Mesothelial cell of epicardium (in vitro differentiated cells): ENCODE measurements at regions not wholly inside any gene's neighbourhood (a gene's known extent, or its start where the extent isn't known, plus 50 kb on each side); places are given as distances from the start of the nearest gene placed in this dataset.
"Not testable (repeated sequence)": the region's sequence is repeated elsewhere in the genome, so short reads cannot be mapped to it uniquely, and the experiment has no call there.

Experiments
- DNase-seq, 2 experiments: peaks; one replicate each; pipeline ENCODE4 v3.0.0; 2021; ENCODE audit warnings: low spot score in 2 of 2; ENCODE audit not compliant: unreplicated experiment in 2 of 2
- H3K27ac Mint-ChIP-seq: 2 replicates; pipeline ENCODE4 v1.8.0; 2021; ENCODE audit warnings: mixed read lengths
- H3K27me3 Mint-ChIP-seq: 2 replicates; pipeline ENCODE4 v1.8.0; 2021; ENCODE audit warnings: low read depth, mixed read lengths
- H3K36me3 Mint-ChIP-seq: 2 replicates; pipeline ENCODE4 v1.8.0; 2021; ENCODE audit warnings: mixed read lengths
- H3K4me1 Mint-ChIP-seq: 2 replicates; pipeline ENCODE4 v1.8.0; 2021; ENCODE audit warnings: mixed read lengths
- H3K4me3 Mint-ChIP-seq: 2 replicates; pipeline ENCODE4 v1.8.0; 2021; ENCODE audit warnings: mild to moderate bottlenecking, moderate library complexity, mixed read lengths
- H3K9me3 Mint-ChIP-seq: 2 replicates; pipeline ENCODE4 v1.8.0; 2021; ENCODE audit warnings: mixed read lengths
- TF ChIP-seq, protein P1 (sequence below): fragments of 200-600 bp; sonication (generic); IDR thresholded peaks from one replicate; pipeline ENCODE4 v1.5.0; 2021; ENCODE audit warnings: antibody characterized with exemption; ENCODE audit not compliant: unreplicated experiment

DNA sequence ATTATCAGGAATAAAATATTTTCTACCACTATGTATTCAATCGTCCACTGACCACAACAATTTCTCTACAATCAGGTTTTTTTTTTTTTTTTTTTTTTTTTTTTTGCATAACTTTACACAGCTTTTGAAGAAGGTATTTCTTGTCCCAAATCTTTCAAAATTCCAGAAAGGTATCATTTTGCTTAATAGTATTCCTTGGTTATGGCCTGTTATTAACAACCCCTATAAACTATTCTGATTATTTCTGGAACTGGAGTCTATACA lies 145.3 kb downstream of the ALX1 start:
- Mint-ChIP-seq H3K9me3 (peaks cover 4% of the 10 kb centered on the region), H3K4me1 (peaks cover 29% of the 10 kb centered on the region), H3K27me3 (no peaks in the 10 kb centered on the region), H3K27ac (no peak overlapping the region), H3K36me3 (no peaks in the 10 kb centered on the region), H3K4me3 (no peak overlapping the region)
- DNase-seq: no peak
- TF ChIP-seq, protein P1, sequence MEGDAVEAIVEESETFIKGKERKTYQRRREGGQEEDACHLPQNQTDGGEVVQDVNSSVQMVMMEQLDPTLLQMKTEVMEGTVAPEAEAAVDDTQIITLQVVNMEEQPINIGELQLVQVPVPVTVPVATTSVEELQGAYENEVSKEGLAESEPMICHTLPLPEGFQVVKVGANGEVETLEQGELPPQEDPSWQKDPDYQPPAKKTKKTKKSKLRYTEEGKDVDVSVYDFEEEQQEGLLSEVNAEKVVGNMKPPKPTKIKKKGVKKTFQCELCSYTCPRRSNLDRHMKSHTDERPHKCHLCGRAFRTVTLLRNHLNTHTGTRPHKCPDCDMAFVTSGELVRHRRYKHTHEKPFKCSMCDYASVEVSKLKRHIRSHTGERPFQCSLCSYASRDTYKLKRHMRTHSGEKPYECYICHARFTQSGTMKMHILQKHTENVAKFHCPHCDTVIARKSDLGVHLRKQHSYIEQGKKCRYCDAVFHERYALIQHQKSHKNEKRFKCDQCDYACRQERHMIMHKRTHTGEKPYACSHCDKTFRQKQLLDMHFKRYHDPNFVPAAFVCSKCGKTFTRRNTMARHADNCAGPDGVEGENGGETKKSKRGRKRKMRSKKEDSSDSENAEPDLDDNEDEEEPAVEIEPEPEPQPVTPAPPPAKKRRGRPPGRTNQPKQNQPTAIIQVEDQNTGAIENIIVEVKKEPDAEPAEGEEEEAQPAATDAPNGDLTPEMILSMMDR: no peak

DNA sequence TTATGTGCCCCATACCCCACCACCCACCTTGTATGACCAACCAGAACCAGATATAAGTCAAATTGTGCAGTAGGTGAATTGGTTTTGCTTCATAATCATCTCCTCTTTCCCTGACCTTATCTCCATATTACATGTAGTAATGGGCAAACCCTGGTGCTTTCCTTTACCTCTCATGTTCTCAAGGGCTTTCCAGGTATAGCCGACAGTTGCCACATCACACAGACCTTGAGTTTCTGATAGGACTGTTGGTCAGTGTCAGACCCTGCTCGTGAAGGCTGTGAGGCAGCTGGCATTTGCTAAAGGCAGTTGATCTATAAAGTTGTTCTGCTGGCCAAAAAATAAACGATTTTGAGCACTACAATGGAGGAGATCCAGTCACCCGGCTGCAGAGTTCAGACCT lies 145.9 kb downstream of the ALX1 start:
- H3K27me3 Mint-ChIP-seq: no peaks in the 10 kb centered on the region
- no peak for DNase-seq
- H3K9me3 Mint-ChIP-seq: peaks cover 4% of the 10 kb centered on the region
- peaks cover 22% of the 10 kb centered on the region for H3K4me1 Mint-ChIP-seq
- H3K36me3 Mint-ChIP-seq: no peaks in the 10 kb centered on the region
- TF ChIP-seq, protein P1: no peak
- H3K27ac Mint-ChIP-seq: no peak overlapping the region
- H3K4me3 Mint-ChIP-seq: no peak overlapping the region

DNA sequence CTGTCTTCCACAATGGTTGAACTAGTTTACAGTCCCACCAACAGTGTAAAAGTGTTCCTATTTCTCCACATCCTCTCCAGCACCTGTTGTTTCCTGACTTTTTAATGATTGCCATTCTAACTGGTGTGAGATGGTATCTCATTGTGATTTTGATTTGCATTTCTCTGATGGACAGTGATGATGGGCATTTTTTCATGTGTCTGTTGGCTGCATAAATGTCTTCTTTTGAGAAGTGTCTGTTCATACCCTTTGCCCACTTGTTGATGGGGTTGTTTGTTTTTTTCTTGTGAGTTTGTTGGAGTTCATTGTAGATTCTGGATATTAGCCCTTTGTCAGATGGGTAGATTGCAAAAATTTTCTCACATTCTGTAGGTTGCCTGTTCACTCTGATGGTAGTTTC lies 153.1 kb downstream of the ALX1 start:
- not testable (repeated sequence) for H3K4me1 Mint-ChIP-seq, H3K36me3 Mint-ChIP-seq, H3K4me3 Mint-ChIP-seq, DNase-seq, H3K27ac Mint-ChIP-seq, H3K9me3 Mint-ChIP-seq, H3K27me3 Mint-ChIP-seq

DNA sequence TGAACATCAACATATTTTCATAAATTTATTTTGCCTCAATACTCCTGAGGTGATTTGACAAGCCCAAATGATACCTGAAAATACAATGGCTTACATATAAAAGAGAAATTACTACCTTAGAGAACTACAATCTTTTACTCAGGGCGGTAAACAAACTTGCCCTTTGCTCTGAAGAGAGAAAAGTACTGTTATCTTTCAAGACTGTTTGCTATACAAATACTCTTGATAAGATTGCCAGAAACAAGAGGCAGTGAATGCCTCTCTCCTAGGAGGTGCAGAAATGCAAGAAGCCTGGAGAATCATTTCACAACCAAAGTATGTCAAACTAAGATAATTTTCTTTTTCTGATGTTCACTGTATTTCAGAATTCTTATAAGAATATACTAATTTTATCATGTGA lies 160.3 kb downstream of the ALX1 start:
- H3K27ac Mint-ChIP-seq: no peak overlapping the region
- DNase-seq: no peak
- H3K36me3 Mint-ChIP-seq: no peaks in the 10 kb centered on the region
- peaks cover 6% of the 10 kb centered on the region for H3K4me1 Mint-ChIP-seq
- TF ChIP-seq, protein P1: no peak
- H3K27me3 Mint-ChIP-seq: no peaks in the 10 kb centered on the region
- peaks cover 17% of the 10 kb centered on the region for H3K9me3 Mint-ChIP-seq
- H3K4me3 Mint-ChIP-seq: no peak overlapping the region

DNA sequence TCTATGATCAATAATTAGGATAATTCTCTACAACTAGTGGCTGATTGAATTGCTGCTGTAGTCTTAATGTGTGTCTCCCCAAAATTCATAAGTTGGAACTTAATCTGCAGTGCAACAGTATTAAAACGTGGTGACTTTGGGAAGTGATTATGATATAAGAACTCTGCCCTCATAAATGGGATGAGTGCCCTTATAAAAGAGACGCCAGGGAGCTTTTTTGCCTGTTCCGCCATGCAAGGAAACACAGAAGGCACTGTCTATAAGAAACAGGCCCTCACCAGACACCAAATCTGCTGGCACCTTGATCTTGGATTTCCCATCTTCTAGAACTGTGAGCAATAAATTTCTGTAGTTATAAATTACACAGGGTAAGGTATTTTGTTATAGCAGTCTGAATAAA lies 161.0 kb downstream of the ALX1 start:
- no peak for DNase-seq
- H3K4me1 Mint-ChIP-seq: peaks cover 6% of the 10 kb centered on the region
- TF ChIP-seq, protein P1: no peak
- H3K4me3 Mint-ChIP-seq: no peak overlapping the region
- no peak overlapping the region for H3K27ac Mint-ChIP-seq
- H3K9me3 Mint-ChIP-seq: peaks cover 17% of the 10 kb centered on the region
- H3K36me3 Mint-ChIP-seq: no peaks in the 10 kb centered on the region
- H3K27me3 Mint-ChIP-seq: no peaks in the 10 kb centered on the region

DNA sequence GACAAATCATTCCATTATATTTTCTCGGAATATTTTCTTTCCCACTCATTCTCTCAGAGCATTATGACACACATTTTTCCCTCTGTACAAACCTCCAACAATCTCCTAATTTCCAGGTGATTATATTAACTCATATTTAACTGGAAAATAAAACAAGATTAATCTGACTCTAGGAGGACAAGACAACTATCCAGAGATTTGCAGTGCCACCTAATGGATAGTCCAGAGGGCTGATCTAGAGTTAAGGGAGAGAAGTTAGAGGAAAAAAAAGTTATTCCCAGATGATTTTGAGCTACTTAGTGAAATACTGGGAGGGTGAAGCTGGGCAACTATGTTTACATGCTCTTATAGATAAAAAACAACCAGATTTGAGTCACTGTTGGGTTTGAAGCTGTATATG lies 161.7 kb downstream of the ALX1 start:
- Mint-ChIP-seq H3K4me1 (peaks cover 6% of the 10 kb centered on the region), H3K36me3 (no peaks in the 10 kb centered on the region), H3K27me3 (no peaks in the 10 kb centered on the region), H3K27ac (no peak overlapping the region), H3K4me3 (no peak overlapping the region), H3K9me3 (peaks cover 17% of the 10 kb centered on the region)
- no peak for DNase-seq
- TF ChIP-seq, protein P1: no peak
